A549 (cell line): ENCODE measurements at regions not wholly inside any gene's neighbourhood (a gene's known extent, or its start where the extent isn't known, plus 50 kb on each side); places are given as distances from the start of the nearest gene placed in this dataset.

Source experiments
- POLR2A ChIP-seq: IDR thresholded peaks from 2 replicates; pipeline ENCODE4 v1.6.1; 2012; ENCODE audit warnings: mild to moderate bottlenecking, low read length
- TF ChIP-seq, protein P1 (sequence below): fragments of >200 bp; sonication (Bioruptor Twin); formaldehyde crosslinking; IDR thresholded peaks from 3 replicates; pipeline ENCODE4 v1.5.1; 2016

DNA sequence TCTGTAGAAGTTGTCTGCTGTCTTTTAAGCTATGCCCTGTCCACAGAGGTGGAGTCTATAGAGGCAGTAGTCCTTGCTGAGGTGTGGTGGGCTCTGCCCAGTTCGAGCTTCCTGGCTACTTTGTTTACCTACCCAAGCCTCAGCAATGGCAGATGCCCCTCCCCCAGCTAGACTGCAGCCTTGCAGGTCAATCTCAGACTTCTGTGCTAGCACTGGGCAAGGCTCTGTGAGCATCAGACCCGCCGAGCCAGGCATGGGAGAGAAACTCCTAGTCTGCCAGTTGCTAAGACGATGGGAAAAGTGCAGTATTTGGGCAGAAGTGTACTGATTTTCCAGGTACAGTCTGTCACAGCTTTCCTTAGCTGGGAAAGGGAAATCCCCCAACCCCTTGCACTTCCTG is 694.1 kb upstream of the CDH6 start:
- no peak for TF ChIP-seq POLR2A
- TF ChIP-seq, protein P1, sequence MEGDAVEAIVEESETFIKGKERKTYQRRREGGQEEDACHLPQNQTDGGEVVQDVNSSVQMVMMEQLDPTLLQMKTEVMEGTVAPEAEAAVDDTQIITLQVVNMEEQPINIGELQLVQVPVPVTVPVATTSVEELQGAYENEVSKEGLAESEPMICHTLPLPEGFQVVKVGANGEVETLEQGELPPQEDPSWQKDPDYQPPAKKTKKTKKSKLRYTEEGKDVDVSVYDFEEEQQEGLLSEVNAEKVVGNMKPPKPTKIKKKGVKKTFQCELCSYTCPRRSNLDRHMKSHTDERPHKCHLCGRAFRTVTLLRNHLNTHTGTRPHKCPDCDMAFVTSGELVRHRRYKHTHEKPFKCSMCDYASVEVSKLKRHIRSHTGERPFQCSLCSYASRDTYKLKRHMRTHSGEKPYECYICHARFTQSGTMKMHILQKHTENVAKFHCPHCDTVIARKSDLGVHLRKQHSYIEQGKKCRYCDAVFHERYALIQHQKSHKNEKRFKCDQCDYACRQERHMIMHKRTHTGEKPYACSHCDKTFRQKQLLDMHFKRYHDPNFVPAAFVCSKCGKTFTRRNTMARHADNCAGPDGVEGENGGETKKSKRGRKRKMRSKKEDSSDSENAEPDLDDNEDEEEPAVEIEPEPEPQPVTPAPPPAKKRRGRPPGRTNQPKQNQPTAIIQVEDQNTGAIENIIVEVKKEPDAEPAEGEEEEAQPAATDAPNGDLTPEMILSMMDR: no peak
